GM23338 (cell line): ENCODE measurements at regions not wholly inside any gene's neighbourhood (a gene's known extent, or its start where the extent isn't known, plus 50 kb on each side); places are given as distances from the start of the nearest gene placed in this dataset.
A peak's percentile ranks its signal among the peaks of the same experiment; 100 is the strongest.

Experiments
- ATAC-seq: fragments of 200-7000 bp; cut with Tn5 transposase; 3 replicates; pipeline ENCODE4 v1.9.1; 2020
- DNase-seq: peaks from one replicate; pipeline ENCODE4 v3.0.0-alpha.2; 2015; ENCODE audit warnings: low spot score
- H2AFZ ChIP-seq: fragments of 200-600 bp; sonication (generic); 2 replicates; pipeline ENCODE4 v1.8.0; 2016; ENCODE audit warnings: antibody characterized with exemption, mild to moderate bottlenecking, moderate library complexity
- H3F3A ChIP-seq: fragments of 200-600 bp; sonication (generic); replicated peaks from 2 replicates; pipeline ENCODE4 v1.8.0; 2017; ENCODE audit warnings: antibody characterized with exemption, mixed run types, low read depth
- H3K27ac ChIP-seq: fragments of 200-600 bp; sonication (generic); 2 replicates; pipeline ENCODE4 v1.6.1; 2016; ENCODE audit warnings: low read depth
- H3K27me3 ChIP-seq: fragments of 200-600 bp; sonication (generic); 2 replicates; pipeline ENCODE4 v1.8.0; 2016; ENCODE audit warnings: mild to moderate bottlenecking, mixed run types, moderate library complexity; ENCODE audit not compliant: insufficient read depth
- H3K36me3 ChIP-seq: fragments of 200-600 bp; sonication (generic); 2 replicates; pipeline ENCODE4 v1.8.0; 2016; ENCODE audit warnings: mild to moderate bottlenecking; ENCODE audit not compliant: insufficient read depth
- H3K4me1 ChIP-seq: fragments of 200-600 bp; sonication (generic); 2 replicates; pipeline ENCODE4 v1.8.0; 2016; ENCODE audit warnings: mild to moderate bottlenecking, moderate library complexity; ENCODE audit not compliant: insufficient read depth
- H3K4me2 ChIP-seq: fragments of 200-600 bp; sonication (generic); 2 replicates; pipeline ENCODE4 v1.7.1; 2017; ENCODE audit warnings: mixed run types
- H3K4me3 ChIP-seq: fragments of 200-600 bp; sonication (generic); 2 replicates; pipeline ENCODE4 v1.6.1; 2016; ENCODE audit warnings: mixed run types
- H3K79me2 ChIP-seq: fragments of 200-600 bp; sonication (generic); replicated peaks from 2 replicates; pipeline ENCODE4 v1.8.0; 2017; ENCODE audit warnings: mild to moderate bottlenecking; ENCODE audit not compliant: insufficient read depth
- H3K9me2 ChIP-seq: fragments of 200-600 bp; sonication (generic); 2 replicates; pipeline ENCODE4 v1.8.0; 2017; ENCODE audit not compliant: insufficient read depth
- H4K20me1 ChIP-seq: fragments of 200-600 bp; sonication (generic); replicated peaks from 2 replicates; pipeline ENCODE4 v1.8.0; 2017; ENCODE audit warnings: mild to moderate bottlenecking; ENCODE audit not compliant: insufficient read depth
- H3K27ac Mint-ChIP-seq: 2 replicates; pipeline ENCODE4 v1.8.0; 2020; ENCODE audit warnings: inconsistent platforms, mild to moderate bottlenecking, moderate library complexity, mixed read lengths
- H3K27me3 Mint-ChIP-seq: 3 replicates; pipeline ENCODE4 v1.8.0; 2022; ENCODE audit warnings: low read depth, mild to moderate bottlenecking, moderate library complexity, mixed read lengths, inconsistent platforms; ENCODE audit not compliant: insufficient read depth, poor library complexity
- H3K36me3 Mint-ChIP-seq: 3 replicates; pipeline ENCODE4 v1.8.0; 2021; ENCODE audit warnings: low read depth, mild to moderate bottlenecking, inconsistent platforms, moderate library complexity, mixed read lengths
- H3K4me1 Mint-ChIP-seq: 3 replicates; pipeline ENCODE4 v1.8.0; 2020; ENCODE audit warnings: mild to moderate bottlenecking, inconsistent platforms, mixed read lengths
- H3K4me3 Mint-ChIP-seq: 3 replicates; pipeline ENCODE4 v1.8.0; 2021; ENCODE audit warnings: moderate library complexity, mild to moderate bottlenecking, inconsistent platforms, mixed read lengths
- H3K9me3 Mint-ChIP-seq: 3 replicates; pipeline ENCODE4 v1.8.0; 2020; ENCODE audit warnings: moderate library complexity, mild to moderate bottlenecking, inconsistent platforms, mixed read lengths
- CTCF ChIP-seq, 2 experiments: fragments of 200-600 bp in 1 of 2; sonication (generic) in 1 of 2; conservative IDR thresholded peaks; 2 replicates each; pipeline versions ENCODE4 v1.5.1 to v1.6.1; 2016 to 2017; ENCODE audit warnings: antibody characterized with exemption in 2 of 2, low read depth in 2 of 2, mild to moderate bottlenecking in 2 of 2, moderate library complexity in 1 of 2
- EZH2 ChIP-seq: fragments of 200-600 bp; sonication (generic); IDR thresholded peaks from one replicate; pipeline ENCODE4 v1.8.0; 2017; ENCODE audit warnings: antibody characterized with exemption, mild to moderate bottlenecking, low read depth; ENCODE audit not compliant: unreplicated experiment
- NANOG ChIP-seq: IDR thresholded peaks from 2 replicates; pipeline ENCODE4 v1.6.1; 2016; ENCODE audit warnings: antibody characterized with exemption, borderline replicate concordance
- REST ChIP-seq: IDR thresholded peaks from one replicate; pipeline ENCODE4 v1.6.1; 2018; ENCODE audit warnings: antibody characterized with exemption; ENCODE audit not compliant: unreplicated experiment
- STAT1 ChIP-seq: IDR thresholded peaks from one replicate; pipeline ENCODE4 v1.6.1; 2016; ENCODE audit warnings: antibody characterized with exemption; ENCODE audit not compliant: unreplicated experiment
- ZNF462 ChIP-seq: fragments of 250-450 bp; sonication (Bioruptor Pico); IDR thresholded peaks from 2 replicates; pipeline ENCODE4 v1.5.0; 2020; ENCODE audit warnings: mild to moderate bottlenecking, moderate library complexity

GRCh38 chr4:134145369-134145768 lies 56.2 kb downstream of the PABPC4L start:
- peaks cover 7% of the 10 kb centered on the region; the same call in 2 of the 3 replicates for H3K9me3 Mint-ChIP-seq
- Histone ChIP-seq H3K4me3 (no peak overlapping the region), H3K27me3 (no peaks in the 10 kb centered on the region), H3K36me3 (no peaks in the 10 kb centered on the region), H3K9me2 (no peaks in the 10 kb centered on the region), H4K20me1 (no peaks in the 10 kb centered on the region), H2AFZ (no peak overlapping the region), H3K4me2 (peak overlapping the region; percentile 19; the same call in 1 of the 2 replicates), H3K27ac (no peak overlapping the region), H3K4me1 (peaks cover 10% of the 10 kb centered on the region; the same call in 1 of the 2 replicates), H3K79me2 (no peaks in the 10 kb centered on the region), H3F3A (no peaks in the 10 kb centered on the region)
- TF ChIP-seq NANOG (peak; percentile 68; the same call in 1 of the 2 replicates), CTCF (conservative IDR thresholded peaks at IDR 0.05; ENCODE audit: low read depth in 2 of 2) (no peak), EZH2 (no peak)
- ATAC-seq (no peak; the same call in 2 of the 3 replicates), DNase-seq (no peak)
- peaks cover 6% of the 10 kb centered on the region; the same call in 2 of the 3 replicates for H3K36me3 Mint-ChIP-seq
- peaks cover 14% of the 10 kb centered on the region for H3K4me1 Mint-ChIP-seq
- H3K27ac Mint-ChIP-seq, result no peak overlapping the region
- no peaks in the 10 kb centered on the region for H3K27me3 Mint-ChIP-seq
- H3K4me3 Mint-ChIP-seq, result no peak overlapping the region; the same call in 2 of the 3 replicates

- H3K4me1 ChIP-seq, result peaks cover 10% of the 10 kb centered on the region; the same call in 1 of the 2 replicates
- H3F3A ChIP-seq, result no peaks in the 10 kb centered on the region
- no peak overlapping the region for H3K4me2 ChIP-seq
- DNase-seq (no peak), ATAC-seq (no peak)
- H3K79me2 ChIP-seq, result no peaks in the 10 kb centered on the region
- no peak overlapping the region for H3K27ac ChIP-seq
- Mint-ChIP-seq H3K4me1 (peaks cover 11% of the 10 kb centered on the region), H3K4me3 (no peak overlapping the region), H3K27me3 (no peaks in the 10 kb centered on the region), H3K9me3 (peaks cover 7% of the 10 kb centered on the region; the same call in 2 of the 3 replicates), H3K27ac (no peak overlapping the region), H3K36me3 (peaks cover 6% of the 10 kb centered on the region; the same call in 2 of the 3 replicates)
- H3K36me3 ChIP-seq, result no peaks in the 10 kb centered on the region
- H3K9me2 ChIP-seq, result no peaks in the 10 kb centered on the region
- H3K27me3 ChIP-seq, result no peaks in the 10 kb centered on the region
- no peak for TF ChIP-seq STAT1
- no peak for TF ChIP-seq REST
- no peak for TF ChIP-seq ZNF462 (CRISPR knock-in tag)
- no peak overlapping the region for H2AFZ ChIP-seq
- no peak overlapping the region for H3K4me3 ChIP-seq
- H4K20me1 ChIP-seq, result no peaks in the 10 kb centered on the region
Measured at GRCh38 chr4:134144337-134144736, 57.3 kb downstream of the PABPC4L start.
